Ishikawa (cell line): ENCODE measurements at regions not wholly inside any gene's neighbourhood (a gene's known extent, or its start where the extent isn't known, plus 50 kb on each side); places are given as distances from the start of the nearest gene placed in this dataset.

ENCODE experiments used
- CEBPB ChIP-seq: IDR thresholded peaks from 2 replicates; pipeline ENCODE4 v1.6.1; 2012
- CREB1 ChIP-seq: IDR thresholded peaks from 2 replicates; pipeline ENCODE4 v1.6.1; 2012; ENCODE audit warnings: low read depth
- EGR1 ChIP-seq: IDR thresholded peaks from 2 replicates; pipeline ENCODE4 v1.6.1; 2012
- EP300 ChIP-seq: IDR thresholded peaks from 2 replicates; pipeline ENCODE4 v1.6.1; 2012; ENCODE audit warnings: borderline replicate concordance
- FOXM1 ChIP-seq: IDR thresholded peaks from 2 replicates; pipeline ENCODE4 v1.6.1; 2012; ENCODE audit warnings: low read depth, borderline replicate concordance
- NFIC ChIP-seq: IDR thresholded peaks from 2 replicates; pipeline ENCODE4 v1.6.1; 2012
- RAD21 ChIP-seq: IDR thresholded peaks from 2 replicates; pipeline ENCODE4 v1.6.1; 2012; ENCODE audit warnings: low read depth
- REST ChIP-seq: IDR thresholded peaks from 2 replicates; pipeline ENCODE4 v1.6.1; 2012; ENCODE audit warnings: low read depth, mild to moderate bottlenecking
- TAF1 ChIP-seq: IDR thresholded peaks from 2 replicates; pipeline ENCODE4 v1.6.1; 2012; ENCODE audit warnings: low read depth, mild to moderate bottlenecking
- TCF12 ChIP-seq: IDR thresholded peaks from 2 replicates; pipeline ENCODE4 v1.6.1; 2012; ENCODE audit warnings: low read depth
- TEAD4 ChIP-seq: IDR thresholded peaks from 2 replicates; pipeline ENCODE4 v1.6.1; 2012
- USF1 ChIP-seq: IDR thresholded peaks from 2 replicates; pipeline ENCODE4 v1.6.1; 2012
- YY1 ChIP-seq: IDR thresholded peaks from 2 replicates; pipeline ENCODE4 v1.6.1; 2012; ENCODE audit warnings: low read depth
- ZBTB7A ChIP-seq: IDR thresholded peaks from 2 replicates; pipeline ENCODE4 v1.6.1; 2012; ENCODE audit warnings: low read depth
- TF ChIP-seq, protein P1 (sequence below): IDR thresholded peaks from 2 replicates; pipeline ENCODE4 v1.6.1; 2012

DNA sequence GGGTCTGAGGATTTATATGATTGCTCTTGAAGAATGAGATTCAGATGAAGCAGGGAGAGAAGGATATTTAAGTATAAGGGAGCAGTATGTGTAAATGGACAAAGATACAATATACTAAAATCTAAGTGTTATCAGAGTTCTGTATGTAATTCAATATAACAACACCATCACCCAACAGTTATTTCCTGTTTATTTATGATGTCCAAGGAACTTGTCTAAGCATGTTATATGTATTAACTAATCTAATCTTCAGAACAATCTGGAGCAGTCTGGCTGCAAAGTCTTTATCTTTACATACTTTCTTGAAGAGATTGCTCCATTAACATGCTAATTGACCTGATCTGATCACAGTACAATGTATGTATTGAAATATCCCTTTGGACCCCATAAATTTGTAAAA lies 203.8 kb upstream of the WDFY3 start:
- no peak for TF ChIP-seq EGR1
- TF ChIP-seq CEBPB, result no peak
- TF ChIP-seq, protein P1, sequence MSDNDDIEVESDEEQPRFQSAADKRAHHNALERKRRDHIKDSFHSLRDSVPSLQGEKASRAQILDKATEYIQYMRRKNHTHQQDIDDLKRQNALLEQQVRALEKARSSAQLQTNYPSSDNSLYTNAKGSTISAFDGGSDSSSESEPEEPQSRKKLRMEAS, result no peak
- no peak for TF ChIP-seq EP300
- TF ChIP-seq TCF12, result no peak
- no peak for TF ChIP-seq YY1
- TF ChIP-seq TEAD4, result no peak
- no peak for TF ChIP-seq TAF1
- TF ChIP-seq FOXM1, result no peak
- no peak for TF ChIP-seq CREB1
- no peak for TF ChIP-seq ZBTB7A
- TF ChIP-seq USF1, result no peak
- no peak for TF ChIP-seq NFIC
- TF ChIP-seq REST, result no peak
- no peak for TF ChIP-seq RAD21

- TF ChIP-seq EGR1, result no peak
- TF ChIP-seq EP300, result no peak
- no peak for TF ChIP-seq YY1
- no peak for TF ChIP-seq TAF1
- TF ChIP-seq CEBPB, result no peak
- TF ChIP-seq FOXM1, result no peak
Measured at GRCh38 chr4:85175190-85175589, 208.7 kb upstream of the WDFY3 start.

DNA sequence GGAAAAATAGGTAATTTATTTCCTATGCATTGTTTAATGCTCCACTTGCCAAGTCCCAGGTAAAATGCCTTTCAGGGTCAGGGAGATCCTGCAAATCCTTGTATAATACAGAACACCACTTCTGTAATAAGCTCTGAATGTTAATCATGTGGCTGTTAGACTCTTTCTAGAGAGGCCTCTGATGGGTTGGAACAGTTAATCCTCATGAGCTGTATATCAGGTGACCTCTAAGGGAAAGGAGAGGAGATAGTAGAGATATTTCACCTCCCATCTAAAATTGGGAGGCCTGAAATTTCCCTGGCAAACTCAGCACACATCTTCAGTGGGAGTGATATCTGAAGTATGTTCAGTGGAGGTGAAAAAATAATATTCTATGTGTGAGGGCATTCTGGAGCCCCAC lies 210.6 kb upstream of the WDFY3 start:
- TF ChIP-seq REST, result no peak
- no peak for TF ChIP-seq TCF12
- TF ChIP-seq CREB1, result no peak
- TF ChIP-seq FOXM1, result no peak
- no peak for TF ChIP-seq RAD21
- TF ChIP-seq YY1, result no peak
- TF ChIP-seq TEAD4, result no peak
- TF ChIP-seq EGR1, result no peak
- no peak for TF ChIP-seq USF1

DNA sequence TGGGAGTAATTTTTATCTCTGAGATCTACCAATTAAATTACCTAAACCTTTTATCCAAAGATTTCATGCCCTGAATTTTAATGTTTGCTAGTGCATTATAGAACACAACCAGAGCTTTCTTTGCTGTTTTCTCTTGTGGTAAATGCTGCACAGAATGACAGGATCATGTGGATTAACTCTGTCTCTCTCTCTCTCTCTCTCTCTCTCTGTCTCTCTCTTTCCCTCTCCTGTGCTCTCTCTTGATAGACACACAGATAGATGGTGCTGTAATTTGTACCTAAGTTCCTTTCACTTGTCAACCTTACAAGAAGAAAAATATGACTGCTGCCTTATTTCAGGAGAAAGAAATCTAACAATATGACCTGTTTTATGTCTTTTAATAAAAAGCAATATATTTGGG lies 211.2 kb upstream of the WDFY3 start:
- TF ChIP-seq, protein P1, result no peak
- TF ChIP-seq CREB1, result no peak
- TF ChIP-seq TEAD4, result no peak
- TF ChIP-seq CEBPB, result no peak
- TF ChIP-seq EP300, result no peak
- TF ChIP-seq ZBTB7A, result no peak
- no peak for TF ChIP-seq USF1
- TF ChIP-seq NFIC, result no peak
- TF ChIP-seq TAF1, result no peak
- TF ChIP-seq REST, result no peak
- TF ChIP-seq EGR1, result no peak
- TF ChIP-seq TCF12, result no peak
- no peak for TF ChIP-seq YY1
- no peak for TF ChIP-seq RAD21
- no peak for TF ChIP-seq FOXM1
